Activated effector memory CD4-positive, alpha-beta T cell treated with anti-CD3 and anti-CD28 coated beads, Interleukin-2, amount 50 U/mL, for 16 hours (primary cell): ENCODE measurements at regions not wholly inside any gene's neighbourhood (a gene's known extent, or its start where the extent isn't known, plus 50 kb on each side); places are given as distances from the start of the nearest gene placed in this dataset.
"Not testable (repeated sequence)": the region's sequence is repeated elsewhere in the genome, so short reads cannot be mapped to it uniquely, and the experiment has no call there.

Experiments
- DNase-seq: peaks from one replicate; pipeline ENCODE4 v3.0.0-alpha.2; 2020

DNA sequence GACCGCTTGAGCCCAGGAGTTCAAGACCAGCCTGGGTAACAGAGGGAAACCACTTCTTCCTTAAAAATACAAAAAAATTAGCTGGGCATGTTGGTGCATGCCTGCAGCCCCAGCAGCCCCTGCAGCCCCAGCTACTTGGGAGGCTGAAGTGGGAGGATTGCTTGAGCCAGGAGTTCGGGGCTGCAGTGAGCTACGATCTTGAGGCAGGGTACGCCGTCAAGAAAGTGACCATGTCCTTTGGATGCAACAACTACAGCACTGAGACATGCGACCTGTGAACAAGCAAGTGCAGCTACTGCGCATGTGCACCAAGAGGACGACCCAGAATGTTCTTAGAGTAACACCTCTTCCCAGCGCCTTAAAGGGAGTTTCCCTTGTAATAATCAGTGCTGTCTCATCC, 66.6 kb upstream of the ZNF479 start:
- peak; percentile 30 for DNase-seq

DNA sequence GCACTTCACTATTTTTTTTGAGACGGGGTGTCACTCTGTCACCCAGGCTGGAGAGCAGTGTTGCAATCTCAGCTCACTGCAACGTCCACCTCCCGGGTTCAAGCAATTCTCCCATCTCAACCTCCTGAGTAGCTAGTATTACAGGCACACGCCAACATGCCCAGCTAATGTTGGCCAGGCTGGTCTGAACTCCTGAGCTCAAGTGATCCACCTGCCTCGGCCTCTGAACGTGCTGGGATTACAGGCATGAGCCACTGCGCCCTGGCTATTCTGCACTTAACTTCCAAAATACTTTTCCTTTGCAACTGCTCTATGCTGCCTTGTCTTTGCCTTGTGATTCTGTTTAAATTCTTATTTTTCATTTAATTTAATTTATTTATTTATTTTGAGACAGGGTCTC, 67.0 kb upstream of the ZNF479 start:
- DNase-seq = no peak

DNA sequence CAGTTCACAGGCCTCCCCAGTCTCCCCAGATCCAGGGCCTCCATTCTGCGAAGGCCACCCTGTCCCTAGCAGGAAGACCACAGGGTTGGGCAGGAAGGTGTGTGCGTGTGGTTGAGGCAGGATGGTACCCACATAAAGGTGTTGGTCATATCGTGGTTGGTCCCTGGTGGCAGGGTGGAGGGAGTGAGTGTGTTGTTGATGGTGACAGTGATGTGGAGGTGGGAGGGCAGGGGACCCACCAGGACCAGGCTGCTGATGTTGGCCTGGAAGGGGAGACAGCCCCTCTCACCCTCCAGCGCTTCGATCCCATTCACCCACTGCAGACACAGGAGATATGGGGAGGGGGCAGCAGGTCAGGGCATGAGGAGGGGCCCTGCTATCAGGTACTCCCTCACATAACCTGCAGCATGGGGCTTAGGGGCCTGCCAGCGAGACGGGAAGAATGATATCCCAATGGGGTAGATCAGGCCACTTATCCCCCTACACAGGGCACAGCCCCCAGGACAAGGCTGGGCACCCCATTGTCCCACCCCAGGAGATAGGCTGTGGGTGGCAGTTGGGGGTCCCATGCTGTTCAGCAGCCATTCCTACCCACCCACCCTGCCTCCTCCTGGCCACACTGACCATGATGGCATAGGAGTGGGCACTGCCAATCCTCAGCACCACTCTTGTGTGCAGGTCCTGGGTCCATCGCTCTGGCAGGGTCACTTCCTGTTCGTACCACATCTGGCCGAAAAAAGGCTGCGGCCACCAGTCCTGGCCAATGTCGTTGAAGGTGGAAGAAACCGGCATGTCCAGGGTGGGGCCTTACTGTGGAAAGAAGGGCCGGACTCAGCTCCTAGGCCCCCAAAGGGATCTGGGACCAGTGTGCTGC, 69.0 kb upstream of the ZNF479 start:
- no peak for DNase-seq

DNA sequence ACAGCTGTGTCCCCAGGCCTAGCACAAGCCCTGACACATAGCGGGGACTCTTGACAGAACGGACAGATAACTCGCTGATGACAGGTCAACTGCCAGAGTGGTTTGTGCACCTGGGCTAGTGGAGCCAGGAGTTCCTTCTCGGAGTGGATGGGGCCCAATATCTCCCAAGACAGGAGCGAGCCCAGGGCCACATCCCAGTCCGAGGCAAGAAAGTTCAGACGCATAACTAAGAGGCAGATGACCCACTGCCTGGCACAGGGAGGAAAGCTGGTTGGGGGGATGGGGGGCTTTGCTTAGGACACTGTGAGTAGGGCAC, 69.6 kb upstream of the ZNF479 start:
- DNase-seq = no peak

DNA sequence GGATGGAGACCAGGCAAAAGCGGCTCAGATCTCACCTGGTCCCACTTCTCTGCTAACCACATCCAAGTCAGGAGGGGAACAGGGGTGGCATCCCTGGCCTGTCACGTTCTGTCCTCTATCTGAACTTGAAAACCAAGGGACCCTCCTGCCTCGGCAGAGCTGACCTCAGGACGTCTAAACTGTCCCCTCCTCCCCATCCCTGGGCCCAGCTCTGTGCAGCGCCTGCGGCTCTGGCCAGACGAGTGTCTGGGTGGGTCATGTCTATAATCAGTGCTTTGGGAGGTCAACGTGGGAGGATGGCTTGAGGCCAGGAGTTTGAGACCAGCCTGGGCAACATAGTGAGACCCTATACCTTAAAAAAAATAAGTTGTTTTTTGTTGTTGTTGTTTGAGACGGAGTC, 70.0 kb upstream of the ZNF479 start:
- DNase-seq = no peak

DNA sequence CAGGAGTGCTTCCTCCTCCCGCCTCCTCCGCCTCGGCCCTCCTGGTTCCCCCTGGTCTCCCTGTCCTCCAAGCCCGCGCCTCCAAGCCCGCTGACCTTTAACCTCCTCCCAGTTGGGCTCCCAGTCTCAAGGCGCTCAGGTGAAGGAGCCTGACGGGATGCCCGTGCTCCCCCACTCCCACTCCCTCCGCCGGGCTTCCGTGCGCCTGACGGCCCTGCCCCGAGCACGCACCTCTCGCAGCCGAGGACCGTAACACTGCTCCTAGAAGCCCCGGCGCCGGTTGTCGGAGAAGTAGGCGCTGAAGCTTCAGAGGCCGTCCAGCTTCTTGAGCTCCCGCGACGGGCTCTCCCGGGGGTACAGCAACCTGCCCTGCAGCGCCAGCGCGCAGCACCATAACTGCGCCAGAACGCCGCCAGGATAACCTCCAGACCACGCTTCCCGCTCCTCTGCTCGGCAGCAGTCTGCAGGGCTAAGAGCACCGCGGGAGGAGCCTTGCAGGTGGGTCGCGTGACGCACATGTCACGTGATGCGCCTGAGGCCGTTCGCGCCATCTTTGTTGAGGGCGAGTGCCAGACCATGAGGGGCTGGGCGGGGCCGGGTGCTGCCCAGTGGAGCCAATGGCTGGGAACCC, 71.0 kb upstream of the ZNF479 start:
- no peak for DNase-seq

DNA sequence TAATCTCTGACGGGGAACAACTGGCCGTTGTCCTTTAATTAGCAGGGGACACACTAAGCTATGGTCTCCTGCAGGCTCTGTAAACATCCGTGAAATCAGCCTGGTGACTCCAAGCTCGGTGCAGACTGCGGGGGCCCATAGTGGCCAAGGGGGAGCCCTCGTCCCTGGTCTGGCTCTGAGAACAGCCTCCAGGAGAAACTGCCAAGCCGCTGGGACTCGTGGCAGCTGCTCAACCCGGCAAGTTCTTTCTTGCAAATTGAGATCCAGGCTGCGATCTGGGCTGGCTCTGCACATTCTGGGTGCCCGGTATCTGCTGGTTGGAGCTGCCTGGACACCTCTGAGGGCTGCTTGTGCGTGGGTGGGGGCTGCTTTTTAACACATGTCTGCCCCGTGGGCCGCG, 71.6 kb upstream of the ZNF479 start:
- not testable (repeated sequence) for DNase-seq

DNA sequence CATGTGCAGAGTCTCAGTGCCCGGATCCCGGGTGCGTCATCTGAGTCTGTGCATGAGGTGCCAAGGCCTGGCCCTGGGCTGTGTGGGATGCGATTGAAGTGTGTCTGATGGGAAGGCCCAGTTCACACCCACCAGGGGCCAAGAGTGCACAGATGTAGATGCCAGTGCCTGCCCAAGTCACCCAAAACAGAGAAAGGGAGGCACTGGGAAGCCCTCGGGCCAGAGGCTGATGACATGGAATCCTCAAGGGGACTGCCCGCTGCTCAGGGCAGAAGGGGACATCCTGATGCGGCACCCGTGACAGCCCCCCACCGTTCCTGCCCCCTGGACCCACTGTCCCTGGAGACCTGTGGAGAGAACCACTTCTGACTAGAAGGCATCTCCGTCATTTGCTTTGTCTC, 72.2 kb upstream of the ZNF479 start:
- no peak for DNase-seq

DNA sequence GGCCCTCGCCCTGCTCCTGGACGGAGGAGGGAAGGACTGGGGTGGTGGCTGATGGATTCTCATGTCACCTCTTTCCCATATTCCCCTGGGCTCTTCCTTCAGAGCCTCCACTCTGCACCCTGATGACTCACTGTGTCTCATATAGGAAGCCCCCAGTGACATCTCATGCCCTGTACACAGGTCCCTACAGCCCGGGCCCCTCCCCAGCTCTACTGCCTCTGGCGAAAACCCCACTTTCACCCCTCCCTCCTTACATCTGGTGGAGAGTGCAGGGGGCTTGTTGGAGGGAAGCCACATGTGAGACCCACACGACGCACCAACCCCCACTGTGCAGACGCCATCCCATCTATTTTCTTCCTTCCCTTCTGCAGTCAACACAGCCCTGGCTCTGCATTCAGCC, 72.8 kb upstream of the ZNF479 start:
- no peak for DNase-seq

DNA sequence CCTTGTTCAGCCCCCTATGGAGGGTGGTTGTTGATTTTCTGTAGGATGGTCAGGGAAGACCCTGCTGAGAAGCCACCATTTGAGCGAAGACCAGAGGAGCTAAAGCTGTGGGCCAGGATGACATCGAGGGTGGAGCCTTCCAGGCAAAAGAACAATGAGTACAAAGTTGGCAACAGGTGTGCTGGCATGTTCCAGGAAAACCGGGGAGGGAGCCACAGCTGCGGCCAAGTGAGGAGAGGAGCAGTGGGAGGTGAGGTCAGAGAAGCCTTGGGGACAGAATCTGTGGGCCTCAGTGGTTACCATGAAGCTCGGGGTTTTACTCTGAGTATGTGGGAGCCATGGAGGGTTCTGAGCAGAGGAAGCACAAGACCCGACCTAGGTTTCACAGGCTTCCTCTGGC, 75.6 kb upstream of the ZNF479 start:
- DNase-seq = no peak

DNA sequence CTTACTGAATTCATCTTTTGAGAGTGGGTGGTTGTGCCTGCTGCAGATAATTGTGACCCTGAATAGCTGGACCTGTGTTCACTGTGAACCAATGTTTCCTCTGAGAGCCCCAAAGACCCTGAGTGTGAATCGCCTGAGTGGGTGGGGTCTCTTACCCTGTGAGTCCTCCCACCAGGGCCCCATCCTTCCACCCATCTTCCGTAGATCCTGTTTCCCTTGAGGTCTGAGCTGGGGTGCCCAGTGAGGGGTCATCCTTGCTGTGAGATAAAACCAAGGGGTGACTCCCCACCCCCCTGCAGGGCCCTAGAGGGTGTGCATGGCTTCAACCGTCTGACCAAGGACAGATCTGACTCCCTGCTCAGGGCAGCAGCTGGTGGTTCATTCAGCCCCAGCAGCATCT, 78.0 kb upstream of the ZNF479 start:
- DNase-seq = no peak

DNA sequence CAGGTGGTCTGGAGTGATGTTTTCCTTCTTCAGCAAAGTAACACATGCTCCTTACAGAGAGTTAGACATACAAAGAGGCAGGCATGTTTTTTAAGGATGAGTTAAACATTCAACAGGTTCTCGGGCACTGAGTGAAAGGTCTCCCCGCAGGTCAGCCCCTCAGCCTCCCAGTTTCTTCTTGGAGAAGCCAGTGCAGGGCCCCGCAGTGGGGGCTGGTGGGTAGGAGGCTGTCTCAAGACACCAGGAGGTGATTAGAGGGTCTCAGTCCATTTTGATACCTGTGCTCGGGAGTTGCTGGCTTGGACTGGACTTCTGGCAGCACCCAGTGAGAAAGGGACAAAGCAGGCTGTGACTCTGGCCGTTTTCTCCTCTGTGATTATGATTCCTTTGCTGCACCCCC, 78.6 kb upstream of the ZNF479 start:
- no peak for DNase-seq

DNA sequence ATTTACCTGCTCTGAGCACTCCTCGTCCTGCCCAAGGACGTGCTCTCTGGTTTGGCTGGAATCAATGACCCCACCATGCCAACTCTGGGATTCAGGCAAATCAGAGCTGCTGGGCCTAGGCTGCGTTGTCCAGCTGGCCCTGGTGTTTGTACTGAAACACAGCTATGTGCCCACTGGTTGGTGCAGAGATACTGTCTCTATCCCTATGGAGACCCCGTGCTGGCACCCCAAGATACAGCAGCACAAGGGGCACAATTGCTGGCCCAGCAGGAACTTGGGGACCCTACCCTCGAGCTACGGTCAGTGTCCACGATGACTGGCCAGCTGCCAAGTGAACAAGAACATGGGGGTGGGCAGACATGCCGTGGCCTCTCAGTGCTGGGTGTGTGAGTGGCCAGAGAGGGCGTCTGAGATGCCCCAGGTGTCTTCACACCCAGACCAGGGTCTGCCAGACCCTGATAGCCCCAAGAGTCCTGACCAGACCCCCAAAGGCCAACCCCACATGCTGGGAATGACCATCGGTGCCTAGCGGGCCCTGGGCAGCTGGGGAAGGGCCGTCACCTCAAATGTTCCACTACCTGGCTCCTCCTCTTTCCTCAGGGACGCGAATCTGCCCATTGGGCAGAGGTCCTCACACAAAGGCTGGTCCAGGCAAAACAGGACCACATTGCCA, 79.3 kb upstream of the ZNF479 start:
- no peak for DNase-seq

DNA sequence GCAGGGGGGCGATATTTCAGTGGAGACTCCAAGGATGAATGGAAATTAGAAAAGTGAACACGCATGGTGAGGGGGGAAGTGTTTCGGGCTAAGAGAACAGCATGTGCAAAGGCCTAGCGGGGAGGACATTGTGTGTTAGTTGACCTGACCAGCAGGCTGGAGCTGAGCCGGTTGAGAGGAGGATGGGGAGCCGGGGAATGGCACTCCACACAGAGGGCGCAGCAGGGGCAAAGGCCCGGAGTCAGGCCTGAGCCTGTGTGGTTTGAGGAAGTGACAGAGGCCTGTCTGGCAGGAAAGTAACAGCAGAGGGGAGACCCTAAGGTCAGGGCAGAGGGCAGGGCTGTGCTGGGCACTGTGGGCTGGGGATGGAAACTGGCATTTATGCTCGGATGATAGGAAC, 83.2 kb upstream of the ZNF479 start:
- no peak for DNase-seq

DNA sequence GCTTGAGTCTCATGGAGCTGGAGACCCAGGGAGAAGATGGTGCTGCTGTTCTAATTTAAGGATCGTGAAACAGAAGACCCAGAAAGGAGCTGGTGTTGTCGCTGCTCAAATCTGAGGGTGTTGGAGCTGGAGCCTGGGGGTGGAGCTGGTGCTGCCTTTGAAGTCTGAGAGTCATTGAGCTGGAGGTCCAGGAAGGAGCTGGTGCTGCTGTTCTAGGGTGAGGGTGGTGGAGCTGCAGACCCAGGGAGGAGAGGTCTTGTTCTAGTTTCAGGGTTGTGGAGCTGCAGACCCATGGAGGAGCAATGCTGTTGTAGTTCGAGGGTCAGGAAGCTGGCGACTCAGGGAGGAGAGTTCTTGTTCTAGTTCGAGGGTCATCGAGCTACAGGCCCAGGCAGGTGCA, 84.1 kb upstream of the ZNF479 start:
- DNase-seq = no peak

DNA sequence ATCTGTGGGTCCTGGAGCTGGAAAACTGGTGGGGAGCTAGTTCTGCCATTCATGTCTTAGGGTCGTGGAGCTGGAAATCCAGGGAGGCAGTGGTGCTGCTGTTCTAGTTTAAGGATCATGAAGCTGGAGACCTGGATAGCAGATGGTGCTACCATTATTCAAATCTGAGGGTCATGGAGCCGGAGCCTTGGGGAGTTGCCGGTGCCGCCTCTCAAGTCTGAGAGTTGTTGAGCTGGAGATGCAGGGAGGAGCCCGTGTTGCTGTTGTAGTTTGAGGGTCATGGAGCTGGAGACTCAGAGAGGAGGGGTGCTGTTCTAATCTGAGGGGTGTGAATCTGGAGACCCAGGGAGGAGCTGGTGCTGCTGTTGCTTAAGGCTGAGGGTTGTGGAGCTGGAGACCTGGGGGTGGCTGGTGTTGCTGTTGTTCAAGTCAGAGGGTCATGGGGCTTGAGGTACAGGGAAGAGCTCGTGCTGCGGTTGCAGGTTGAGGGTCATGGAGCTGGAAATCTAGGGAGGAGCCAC, 86.0 kb upstream of the ZNF479 start:
- no peak for DNase-seq

DNA sequence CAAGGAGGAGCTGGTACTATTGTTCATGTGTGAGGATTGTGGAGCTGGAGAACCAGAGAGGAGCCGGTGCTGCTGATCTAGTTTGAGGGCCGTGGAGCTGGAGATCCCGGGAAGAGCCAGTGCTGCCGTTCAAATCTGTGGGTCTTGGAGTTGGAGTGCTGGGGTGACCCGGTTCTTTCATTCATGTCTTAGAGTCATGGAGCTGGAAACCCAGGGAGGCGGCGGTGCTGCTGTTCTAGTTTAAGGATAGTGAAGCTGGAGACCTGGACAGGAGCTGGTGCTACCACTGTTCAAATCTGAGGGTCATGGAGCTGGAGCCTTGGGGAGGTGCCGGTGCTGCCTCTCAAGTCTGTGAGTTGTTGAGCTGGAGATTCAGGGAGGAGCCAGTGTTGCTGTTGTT, 88.5 kb upstream of the ZNF479 start:
- DNase-seq = no peak

DNA sequence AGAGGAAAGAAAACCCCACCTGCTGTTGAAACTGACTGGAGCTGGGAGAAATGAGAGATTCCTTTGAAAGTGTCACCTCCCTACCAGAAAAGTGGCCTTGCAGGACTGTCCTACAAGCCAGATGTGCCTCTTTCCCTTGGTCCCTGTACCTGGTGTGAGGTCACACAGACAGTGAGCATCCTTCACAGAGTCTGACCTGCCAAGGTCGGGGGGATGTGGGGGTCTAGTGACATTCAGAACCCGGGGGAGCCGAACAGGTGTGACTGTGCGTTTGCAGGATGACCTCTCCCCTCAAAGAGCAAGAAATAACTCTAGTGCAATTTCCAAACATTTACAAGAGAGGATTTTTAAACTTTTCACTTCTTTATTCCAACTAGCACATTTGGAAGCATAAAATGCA, 93.4 kb upstream of the ZNF479 start:
- no peak for DNase-seq

DNA sequence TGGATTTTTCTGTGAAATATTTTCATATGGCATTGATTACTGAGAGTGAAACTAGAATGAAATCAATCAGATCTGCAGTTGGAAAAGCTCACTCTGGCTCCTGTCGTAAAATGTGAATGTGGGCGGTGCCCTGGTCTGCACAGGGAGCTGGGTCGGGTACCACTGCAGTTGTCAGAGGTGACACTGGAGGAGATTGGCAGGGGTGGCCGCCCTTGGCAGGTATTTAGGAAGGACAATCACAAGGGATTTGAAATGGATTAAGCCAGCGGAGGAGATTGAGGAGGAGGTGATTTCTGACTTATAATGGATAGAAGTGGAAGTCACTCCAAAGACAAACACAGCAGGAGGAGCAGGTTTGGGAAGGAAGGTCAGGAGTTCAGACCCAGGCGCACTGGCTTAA, 109.0 kb upstream of the ZNF479 start:
- DNase-seq = not testable (repeated sequence)

DNA sequence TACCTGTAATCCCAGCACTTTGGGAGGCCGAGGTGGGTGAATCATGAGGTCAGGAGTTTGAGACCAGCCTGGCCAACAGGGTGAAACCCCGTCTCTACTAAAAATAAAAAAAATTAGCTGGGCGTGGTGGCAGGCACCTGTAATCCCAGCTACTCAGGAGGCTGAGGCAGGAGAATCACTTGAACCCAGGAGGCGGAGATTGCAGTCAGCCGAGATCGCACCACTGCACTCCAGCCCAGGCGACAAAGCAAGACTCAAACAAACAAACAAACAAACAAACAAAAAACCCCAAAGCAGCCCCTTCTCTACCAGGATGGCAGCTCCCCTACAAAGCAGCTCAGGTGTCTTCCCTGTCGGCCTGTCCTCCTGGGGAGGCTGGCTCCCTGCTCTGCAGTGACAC, 111.3 kb upstream of the ZNF479 start:
- DNase-seq = not testable (repeated sequence)

DNA sequence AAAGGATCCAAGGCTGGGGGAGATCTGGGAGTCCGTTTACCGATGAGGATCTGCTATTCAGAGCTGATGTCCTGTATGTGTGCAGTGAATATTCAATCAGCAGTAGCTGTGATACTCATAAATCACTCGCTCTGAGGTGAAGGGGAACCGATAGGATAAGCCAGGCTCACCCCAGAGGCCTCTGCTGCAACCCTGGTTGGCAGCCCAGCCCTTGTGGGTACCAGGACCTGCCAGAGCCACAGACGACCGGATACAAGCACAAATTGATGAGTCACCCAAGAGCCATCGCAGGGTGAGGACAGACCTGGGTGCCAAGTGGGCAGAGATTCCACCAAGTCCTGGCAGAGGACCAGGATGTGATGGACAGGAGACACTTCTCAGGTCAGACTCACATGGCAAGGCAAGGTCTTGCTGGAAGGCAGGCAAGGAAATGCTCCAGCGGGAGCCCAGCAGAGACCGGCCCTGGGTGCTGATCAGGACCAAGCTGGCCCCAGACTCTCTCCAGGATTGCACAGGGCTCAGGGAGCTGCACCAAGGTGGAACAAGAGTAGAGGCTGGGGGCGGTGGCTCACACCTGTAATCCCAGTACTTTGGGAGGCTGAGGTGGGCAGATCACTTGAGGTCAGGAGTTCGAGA, 112.2 kb upstream of the ZNF479 start:
- DNase-seq = not testable (repeated sequence)

DNA sequence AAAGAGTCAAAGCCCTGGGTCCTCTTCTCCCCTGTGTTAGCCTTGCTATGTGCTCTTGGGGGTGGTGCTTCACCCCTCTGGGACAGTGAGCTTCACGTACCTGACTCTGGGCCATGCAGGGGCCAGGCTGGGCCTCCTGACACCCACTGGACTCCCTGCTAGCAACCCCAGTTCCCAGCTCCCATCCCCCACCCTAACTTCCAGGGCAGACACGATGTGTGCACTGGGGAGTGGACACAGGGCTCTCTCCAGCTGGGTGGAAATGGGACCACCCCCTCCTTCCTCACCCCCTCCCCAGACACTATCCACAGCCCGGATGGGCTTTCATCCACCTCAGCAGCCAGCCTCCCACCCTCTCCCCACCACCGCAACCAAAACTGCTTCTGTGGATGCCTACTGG, 113.0 kb upstream of the ZNF479 start:
- DNase-seq = no peak

DNA sequence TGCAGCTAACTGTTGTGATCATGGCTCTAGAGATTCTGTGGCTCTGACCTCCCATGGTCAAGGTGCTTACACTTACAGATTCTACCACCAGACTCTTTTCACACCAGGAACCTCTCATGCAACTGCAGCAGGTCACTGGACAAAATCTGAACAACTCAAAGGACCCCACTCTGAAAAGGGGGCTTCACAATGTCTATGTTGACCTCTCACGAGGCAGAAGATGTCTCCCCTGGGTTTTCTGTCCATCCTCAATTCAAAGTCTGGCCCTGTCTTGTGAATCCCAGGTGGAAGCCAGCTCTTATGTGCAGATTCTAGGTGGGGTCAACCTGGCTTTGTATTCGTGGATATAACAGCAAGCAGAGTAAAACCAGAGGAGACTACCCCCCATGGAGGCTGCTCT, 118.6 kb upstream of the ZNF479 start:
- DNase-seq = no peak
